Esophagus (tissue), 2 donors: ENCODE measurements at regions not wholly inside any gene's neighbourhood (a gene's known extent, or its start where the extent isn't known, plus 50 kb on each side); places are given as distances from the start of the nearest gene placed in this dataset.
"Not testable (repeated sequence)": the region's sequence is repeated elsewhere in the genome, so short reads cannot be mapped to it uniquely, and the experiment has no call there.

Experiments
- H3K27ac ChIP-seq, 2 donors: one replicate each; pipeline ENCODE4 v1.5.1; 2013; ENCODE audit warnings: low read depth in 2 of 2, mild to moderate bottlenecking in 2 of 2, inconsistent platforms in 1 of 2, low read length in 1 of 2, moderate library complexity in 1 of 2
- H3K27me3 ChIP-seq, 2 donors: one replicate each; pipeline ENCODE4 v1.6.1; 2013; ENCODE audit warnings: low read length in 2 of 2, control low read depth in 1 of 2, mild to moderate bottlenecking in 1 of 2; ENCODE audit not compliant: insufficient read depth in 2 of 2, control insufficient read depth in 1 of 2
- H3K36me3 ChIP-seq, 2 donors: one replicate each; pipeline ENCODE4 v1.6.1; 2013; ENCODE audit warnings: low read length in 1 of 2; ENCODE audit not compliant: control insufficient read depth in 2 of 2, insufficient read depth in 2 of 2
- H3K4me1 ChIP-seq, 2 donors: one replicate each; pipeline ENCODE4 v1.6.1; 2013; ENCODE audit warnings: low read length in 1 of 2; ENCODE audit not compliant: control insufficient read depth in 2 of 2, insufficient read depth in 2 of 2
- H3K4me3 ChIP-seq, 2 donors: one replicate each; pipeline ENCODE4 v1.5.1; 2013; ENCODE audit warnings: low read length in 2 of 2, mild to moderate bottlenecking in 2 of 2, low read depth in 1 of 2, moderate library complexity in 1 of 2
- H3K9me3 ChIP-seq, 2 donors: one replicate each; pipeline ENCODE4 v1.6.1; 2013; ENCODE audit warnings: mild to moderate bottlenecking in 2 of 2, low read depth in 1 of 2, low read length in 1 of 2, moderate library complexity in 1 of 2; ENCODE audit not compliant: control insufficient read depth in 2 of 2, insufficient read depth in 1 of 2
- WGBS, 2 donors: extraction: QIAGEN DNeasy Blood & Tissue Kit; methylation state at CpG; one replicate each; pipeline ENCODE4 v1.1.7; 2013; 5-methylcytosine and 5-hydroxymethylcytosine counted together
- donor health status: healthy with polysubstance abuse.
- donor health status: Bipolar disorder and iron deficiency.

- H3K36me3 ChIP-seq, H3K27ac ChIP-seq, H3K4me3 ChIP-seq, H3K27me3 ChIP-seq, H3K9me3 ChIP-seq, H3K4me1 ChIP-seq: not testable (repeated sequence)
Observed at GRCh38 chr14:37820810-37821209, 225.4 kb downstream of the TTC6 start.

- Histone ChIP-seq H3K36me3 (no peaks in the 10 kb centered on the region), H3K9me3 (no peaks in the 10 kb centered on the region), H3K27ac (no peak overlapping the region), H3K4me1 (no peaks in the 10 kb centered on the region), H3K4me3 (no peak overlapping the region), H3K27me3 (no peaks in the 10 kb centered on the region)
- 53 to 59% methylated on average over 3 of the region's 3 CpGs for WGBS, 2 donors
Observed at GRCh38 chr14:37824939-37825712, 229.7 kb downstream of the TTC6 start.

GRCh38 chr14:37826869-37827268 lies 231.4 kb downstream of the TTC6 start:
- H3K36me3 ChIP-seq, result no peaks in the 10 kb centered on the region
- H3K27me3 ChIP-seq, result no peaks in the 10 kb centered on the region
- H3K9me3 ChIP-seq, result no peaks in the 10 kb centered on the region
- no peak overlapping the region for H3K27ac ChIP-seq
- H3K4me1 ChIP-seq, result no peaks in the 10 kb centered on the region
- H3K4me3 ChIP-seq, result no peak overlapping the region
- WGBS, 2 donors, result 41 to 61% methylated on average over 1 of the region's 1 CpG

GRCh38 chr14:37830271-37830670 lies 234.8 kb downstream of the TTC6 start:
- Histone ChIP-seq H3K4me3 (no peak overlapping the region), H3K4me1 (no peaks in the 10 kb centered on the region), H3K27me3 (no peaks in the 10 kb centered on the region), H3K36me3 (no peaks in the 10 kb centered on the region), H3K9me3 (peaks cover 0 to 3% of the 10 kb centered on the region in 2 donors), H3K27ac (no peak overlapping the region)

- H3K4me1 ChIP-seq, result no peaks in the 10 kb centered on the region
- H3K27ac ChIP-seq, result no peak overlapping the region
- H3K9me3 ChIP-seq, result peaks cover 0 to 3% of the 10 kb centered on the region in 2 donors
- H3K4me3 ChIP-seq, result no peak overlapping the region
- no peaks in the 10 kb centered on the region for H3K27me3 ChIP-seq
- no peaks in the 10 kb centered on the region for H3K36me3 ChIP-seq
- WGBS, 2 donors, result 70 to 75% methylated on average over 1 of the region's 1 CpG
Observed at GRCh38 chr14:37834275-37834674, 238.8 kb downstream of the TTC6 start.

GRCh38 chr14:37838778-37839177 lies 243.3 kb downstream of the TTC6 start:
- 70 to 75% methylated on average over 5 of the region's 5 CpGs for whole genome bisulfite sequencing, 2 donors
- H3K4me1 ChIP-seq, H3K27ac ChIP-seq, H3K4me3 ChIP-seq, H3K36me3 ChIP-seq, H3K27me3 ChIP-seq, H3K9me3 ChIP-seq: not testable (repeated sequence)

GRCh38 chr14:37841039-37841438 lies 245.6 kb downstream of the TTC6 start:
- not testable (repeated sequence) for H3K4me3 ChIP-seq, H3K27me3 ChIP-seq, H3K36me3 ChIP-seq, H3K4me1 ChIP-seq, H3K9me3 ChIP-seq, H3K27ac ChIP-seq
- WGBS, 2 donors, result 66 to 77% methylated on average over 4 of the region's 4 CpGs

GRCh38 chr14:37842106-37842505 lies 246.7 kb downstream of the TTC6 start:
- WGBS, 2 donors, result 71 to 74% methylated on average over 3 of the region's 3 CpGs
- Histone ChIP-seq H3K4me1 (no peaks in the 10 kb centered on the region), H3K36me3 (no peaks in the 10 kb centered on the region), H3K9me3 (no peaks in the 10 kb centered on the region), H3K27ac (no peak overlapping the region), H3K27me3 (no peaks in the 10 kb centered on the region), H3K4me3 (no peak overlapping the region)

- 84 to 86% methylated on average over 8 of the region's 8 CpGs for WGBS, 2 donors
- no peaks in the 10 kb centered on the region for H3K27me3 ChIP-seq
- H3K4me1 ChIP-seq, result no peaks in the 10 kb centered on the region
- H3K27ac ChIP-seq, result no peak overlapping the region
- H3K9me3 ChIP-seq, result no peaks in the 10 kb centered on the region
- no peaks in the 10 kb centered on the region for H3K36me3 ChIP-seq
- H3K4me3 ChIP-seq, result no peak overlapping the region
Observed at GRCh38 chr14:37843954-37844607, 248.7 kb downstream of the TTC6 start.

- no peaks in the 10 kb centered on the region for H3K36me3 ChIP-seq
- no peak overlapping the region for H3K27ac ChIP-seq
- 48 to 53% methylated on average over 2 of the region's 2 CpGs for WGBS, 2 donors
- no peak overlapping the region for H3K4me3 ChIP-seq
- H3K27me3 ChIP-seq, result no peaks in the 10 kb centered on the region
- H3K4me1 ChIP-seq, result no peaks in the 10 kb centered on the region
- H3K9me3 ChIP-seq, result no peaks in the 10 kb centered on the region
Observed at GRCh38 chr14:37844614-37845013, 249.2 kb downstream of the TTC6 start.
